ENCODE measurements at regions not wholly inside any gene's neighbourhood (a gene's known extent, or its start where the extent isn't known, plus 50 kb on each side); places are given as distances from the start of the nearest gene placed in this dataset.

- TF ChIP-seq, protein P1, sequence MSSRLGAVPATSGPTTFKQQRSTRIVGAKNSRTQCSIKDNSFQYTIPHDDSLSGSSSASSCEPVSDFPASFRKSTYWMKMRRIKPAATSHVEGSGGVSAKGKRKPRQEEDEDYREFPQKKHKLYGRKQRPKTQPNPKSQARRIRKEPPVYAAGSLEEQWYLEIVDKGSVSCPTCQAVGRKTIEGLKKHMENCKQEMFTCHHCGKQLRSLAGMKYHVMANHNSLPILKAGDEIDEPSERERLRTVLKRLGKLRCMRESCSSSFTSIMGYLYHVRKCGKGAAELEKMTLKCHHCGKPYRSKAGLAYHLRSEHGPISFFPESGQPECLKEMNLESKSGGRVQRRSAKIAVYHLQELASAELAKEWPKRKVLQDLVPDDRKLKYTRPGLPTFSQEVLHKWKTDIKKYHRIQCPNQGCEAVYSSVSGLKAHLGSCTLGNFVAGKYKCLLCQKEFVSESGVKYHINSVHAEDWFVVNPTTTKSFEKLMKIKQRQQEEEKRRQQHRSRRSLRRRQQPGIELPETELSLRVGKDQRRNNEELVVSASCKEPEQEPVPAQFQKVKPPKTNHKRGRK (CRISPR knock-in tag; IDR thresholded peaks at IDR 0.05; ENCODE audit: borderline replicate concordance), result no peak
- TF ChIP-seq FOXP4 (CRISPR knock-in tag; IDR thresholded peaks at IDR 0.05), result no peak
- TF ChIP-seq, protein P2, sequence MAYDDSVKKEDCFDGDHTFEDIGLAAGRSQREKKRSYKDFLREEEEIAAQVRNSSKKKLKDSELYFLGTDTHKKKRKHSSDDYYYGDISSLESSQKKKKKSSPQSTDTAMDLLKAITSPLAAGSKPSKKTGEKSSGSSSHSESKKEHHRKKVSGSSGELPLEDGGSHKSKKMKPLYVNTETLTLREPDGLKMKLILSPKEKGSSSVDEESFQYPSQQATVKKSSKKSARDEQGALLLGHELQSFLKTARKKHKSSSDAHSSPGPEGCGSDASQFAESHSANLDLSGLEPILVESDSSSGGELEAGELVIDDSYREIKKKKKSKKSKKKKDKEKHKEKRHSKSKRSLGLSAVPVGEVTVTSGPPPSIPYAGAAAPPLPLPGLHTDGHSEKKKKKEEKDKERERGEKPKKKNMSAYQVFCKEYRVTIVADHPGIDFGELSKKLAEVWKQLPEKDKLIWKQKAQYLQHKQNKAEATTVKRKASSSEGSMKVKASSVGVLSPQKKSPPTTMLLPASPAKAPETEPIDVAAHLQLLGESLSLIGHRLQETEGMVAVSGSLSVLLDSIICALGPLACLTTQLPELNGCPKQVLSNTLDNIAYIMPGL (CRISPR knock-in tag; IDR thresholded peaks at IDR 0.05), result no peak
- TF ChIP-seq ZNF317 (CRISPR knock-in tag; IDR thresholded peaks at IDR 0.05; ENCODE audit: borderline replicate concordance, low read depth), result no peak
- no peak for TF ChIP-seq MLX (CRISPR knock-in tag; IDR thresholded peaks at IDR 0.05)
- no peak for TF ChIP-seq FOXJ3 (CRISPR knock-in tag; IDR thresholded peaks at IDR 0.05; ENCODE audit: borderline replicate concordance)
- TF ChIP-seq, protein P3, sequence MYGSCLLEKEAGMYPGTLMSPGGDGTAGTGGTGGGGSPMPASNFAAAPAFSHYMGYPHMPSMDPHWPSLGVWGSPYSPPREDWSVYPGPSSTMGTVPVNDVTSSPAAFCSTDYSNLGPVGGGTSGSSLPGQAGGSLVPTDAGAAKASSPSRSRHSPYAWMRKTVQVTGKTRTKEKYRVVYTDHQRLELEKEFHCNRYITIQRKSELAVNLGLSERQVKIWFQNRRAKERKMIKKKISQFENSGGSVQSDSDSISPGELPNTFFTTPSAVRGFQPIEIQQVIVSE (CRISPR knock-in tag; IDR thresholded peaks at IDR 0.05; ENCODE audit: borderline replicate concordance), result no peak
- no peak for TF ChIP-seq ESRRA (CRISPR knock-in tag; IDR thresholded peaks at IDR 0.05; ENCODE audit: borderline replicate concordance)
- no peak for TF ChIP-seq FOXP1 (CRISPR knock-in tag; IDR thresholded peaks at IDR 0.05; ENCODE audit: borderline replicate concordance)
- TF ChIP-seq SP1 (CRISPR knock-in tag; conservative IDR thresholded peaks at IDR 0.05), result no peak
- TF ChIP-seq, protein P4, sequence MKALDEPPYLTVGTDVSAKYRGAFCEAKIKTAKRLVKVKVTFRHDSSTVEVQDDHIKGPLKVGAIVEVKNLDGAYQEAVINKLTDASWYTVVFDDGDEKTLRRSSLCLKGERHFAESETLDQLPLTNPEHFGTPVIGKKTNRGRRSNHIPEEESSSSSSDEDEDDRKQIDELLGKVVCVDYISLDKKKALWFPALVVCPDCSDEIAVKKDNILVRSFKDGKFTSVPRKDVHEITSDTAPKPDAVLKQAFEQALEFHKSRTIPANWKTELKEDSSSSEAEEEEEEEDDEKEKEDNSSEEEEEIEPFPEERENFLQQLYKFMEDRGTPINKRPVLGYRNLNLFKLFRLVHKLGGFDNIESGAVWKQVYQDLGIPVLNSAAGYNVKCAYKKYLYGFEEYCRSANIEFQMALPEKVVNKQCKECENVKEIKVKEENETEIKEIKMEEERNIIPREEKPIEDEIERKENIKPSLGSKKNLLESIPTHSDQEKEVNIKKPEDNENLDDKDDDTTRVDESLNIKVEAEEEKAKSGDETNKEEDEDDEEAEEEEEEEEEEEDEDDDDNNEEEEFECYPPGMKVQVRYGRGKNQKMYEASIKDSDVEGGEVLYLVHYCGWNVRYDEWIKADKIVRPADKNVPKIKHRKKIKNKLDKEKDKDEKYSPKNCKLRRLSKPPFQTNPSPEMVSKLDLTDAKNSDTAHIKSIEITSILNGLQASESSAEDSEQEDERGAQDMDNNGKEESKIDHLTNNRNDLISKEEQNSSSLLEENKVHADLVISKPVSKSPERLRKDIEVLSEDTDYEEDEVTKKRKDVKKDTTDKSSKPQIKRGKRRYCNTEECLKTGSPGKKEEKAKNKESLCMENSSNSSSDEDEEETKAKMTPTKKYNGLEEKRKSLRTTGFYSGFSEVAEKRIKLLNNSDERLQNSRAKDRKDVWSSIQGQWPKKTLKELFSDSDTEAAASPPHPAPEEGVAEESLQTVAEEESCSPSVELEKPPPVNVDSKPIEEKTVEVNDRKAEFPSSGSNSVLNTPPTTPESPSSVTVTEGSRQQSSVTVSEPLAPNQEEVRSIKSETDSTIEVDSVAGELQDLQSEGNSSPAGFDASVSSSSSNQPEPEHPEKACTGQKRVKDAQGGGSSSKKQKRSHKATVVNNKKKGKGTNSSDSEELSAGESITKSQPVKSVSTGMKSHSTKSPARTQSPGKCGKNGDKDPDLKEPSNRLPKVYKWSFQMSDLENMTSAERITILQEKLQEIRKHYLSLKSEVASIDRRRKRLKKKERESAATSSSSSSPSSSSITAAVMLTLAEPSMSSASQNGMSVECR (CRISPR knock-in tag; IDR thresholded peaks at IDR 0.05; ENCODE audit: borderline replicate concordance), result no peak
- TF ChIP-seq KAT7 (CRISPR knock-in tag; IDR thresholded peaks at IDR 0.05; ENCODE audit: borderline replicate concordance), result no peak
These were observed 216.2 kb downstream of the LRRN1 start (continued) for GRCh38 chr3:4015426-4015825.

DNA sequence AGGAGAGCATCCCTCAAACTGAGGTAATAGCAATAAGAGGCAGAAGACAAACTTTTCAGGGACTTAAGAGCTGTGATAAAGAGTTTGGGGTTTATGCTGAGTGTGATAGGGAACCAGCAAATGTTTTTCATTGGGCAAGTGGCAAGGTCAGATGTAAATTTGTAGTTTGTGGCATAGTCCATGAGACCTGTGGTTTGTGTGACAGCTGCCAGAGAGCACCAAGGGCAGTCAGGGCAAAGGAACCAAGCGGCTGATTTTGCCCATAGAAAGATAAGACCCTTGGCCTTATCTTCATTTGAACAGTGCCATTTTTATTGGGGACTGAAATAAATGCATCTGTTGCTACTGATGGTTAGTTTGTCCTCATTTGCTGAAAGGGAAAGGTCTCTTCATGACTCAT, 220.3 kb downstream of the LRRN1 start:
- H3K27ac Mint-ChIP-seq, result no peak overlapping the region
- ChIA-PET POLR2A (no interaction called here), CTCF (no interaction called here)
- H3K27me3 Mint-ChIP-seq (ENCODE audit: low read depth), result peaks cover 6% of the 10 kb centered on the region
- H3K4me1 Mint-ChIP-seq, result peaks cover 9% of the 10 kb centered on the region; the same call in 1 of the 2 replicates
- no peak overlapping the region for H3K4me3 Mint-ChIP-seq
- DNase-seq (ENCODE audit: low spot score) (no peak), ATAC-seq (no peak)
- 0 out of 2 replicates have a peak, but pooled peaks cover 7% of the 10 kb centered on the region for H3K36me3 Mint-ChIP-seq
- H3K9me3 Mint-ChIP-seq, result peaks cover 44% of the 10 kb centered on the region
- TF ChIP-seq, protein P1 (CRISPR knock-in tag; IDR thresholded peaks at IDR 0.05; ENCODE audit: borderline replicate concordance), result no peak
- TF ChIP-seq, protein P5, sequence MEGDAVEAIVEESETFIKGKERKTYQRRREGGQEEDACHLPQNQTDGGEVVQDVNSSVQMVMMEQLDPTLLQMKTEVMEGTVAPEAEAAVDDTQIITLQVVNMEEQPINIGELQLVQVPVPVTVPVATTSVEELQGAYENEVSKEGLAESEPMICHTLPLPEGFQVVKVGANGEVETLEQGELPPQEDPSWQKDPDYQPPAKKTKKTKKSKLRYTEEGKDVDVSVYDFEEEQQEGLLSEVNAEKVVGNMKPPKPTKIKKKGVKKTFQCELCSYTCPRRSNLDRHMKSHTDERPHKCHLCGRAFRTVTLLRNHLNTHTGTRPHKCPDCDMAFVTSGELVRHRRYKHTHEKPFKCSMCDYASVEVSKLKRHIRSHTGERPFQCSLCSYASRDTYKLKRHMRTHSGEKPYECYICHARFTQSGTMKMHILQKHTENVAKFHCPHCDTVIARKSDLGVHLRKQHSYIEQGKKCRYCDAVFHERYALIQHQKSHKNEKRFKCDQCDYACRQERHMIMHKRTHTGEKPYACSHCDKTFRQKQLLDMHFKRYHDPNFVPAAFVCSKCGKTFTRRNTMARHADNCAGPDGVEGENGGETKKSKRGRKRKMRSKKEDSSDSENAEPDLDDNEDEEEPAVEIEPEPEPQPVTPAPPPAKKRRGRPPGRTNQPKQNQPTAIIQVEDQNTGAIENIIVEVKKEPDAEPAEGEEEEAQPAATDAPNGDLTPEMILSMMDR (IDR thresholded peaks at IDR 0.05), result no peak
- TF ChIP-seq MXD4 (CRISPR knock-in tag; IDR thresholded peaks at IDR 0.05; ENCODE audit: borderline replicate concordance) (no peak), NFYB (CRISPR knock-in tag; conservative IDR thresholded peaks at IDR 0.05; ENCODE audit: low read depth) (no peak)
